ENCODE measurements at regions not wholly inside any gene's neighbourhood (a gene's known extent, or its start where the extent isn't known, plus 50 kb on each side); places are given as distances from the start of the nearest gene placed in this dataset.

GRCh38 chr1:25034736-25035522 lies 104.9 kb upstream of the RUNX3 start:
- DNase-seq (ENCODE audit: low read depth) = no peak
- Histone ChIP-seq H3K4me3 (ENCODE audit: low read depth, low read length) (no peak overlapping the region), H3K36me3 (ENCODE audit: control insufficient read depth, insufficient read depth, low read length) (no peaks in the 10 kb centered on the region), H3K27me3 (ENCODE audit: control insufficient read depth, insufficient read depth, low read length) (peaks cover 2% of the 10 kb centered on the region)
- TF ChIP-seq CTCF (IDR thresholded peaks at IDR 0.05; ENCODE audit: insufficient read depth, low read length, poor library complexity, severe bottlenecking) = no peak

- DNase-seq (ENCODE audit: low read depth) = no peak
- H3K4me3 ChIP-seq (ENCODE audit: low read depth, low read length) = no peak overlapping the region
- no peak for TF ChIP-seq CTCF (IDR thresholded peaks at IDR 0.05; ENCODE audit: insufficient read depth, low read length, poor library complexity, severe bottlenecking)
- no peaks in the 10 kb centered on the region for H3K36me3 ChIP-seq (ENCODE audit: control insufficient read depth, insufficient read depth, low read length)
- H3K27me3 ChIP-seq (ENCODE audit: control insufficient read depth, insufficient read depth, low read length) = no peaks in the 10 kb centered on the region
These were observed 104.0 kb upstream of the RUNX3 start for GRCh38 chr1:25033828-25034705.

- no peak for TF ChIP-seq CTCF (IDR thresholded peaks at IDR 0.05; ENCODE audit: insufficient read depth, low read length, poor library complexity, severe bottlenecking)
- no peaks in the 10 kb centered on the region for H3K36me3 ChIP-seq (ENCODE audit: control insufficient read depth, insufficient read depth, low read length)
- H3K4me3 ChIP-seq (ENCODE audit: low read depth, low read length) = no peak overlapping the region
- no peaks in the 10 kb centered on the region for H3K27me3 ChIP-seq (ENCODE audit: control insufficient read depth, insufficient read depth, low read length)
- DNase-seq (ENCODE audit: low read depth) = no peak
These were observed 103.2 kb upstream of the RUNX3 start for GRCh38 chr1:25033030-25033827.

- no peak for DNase-seq (ENCODE audit: low read depth)
- no peaks in the 10 kb centered on the region for H3K27me3 ChIP-seq (ENCODE audit: control insufficient read depth, insufficient read depth, low read length)
- H3K36me3 ChIP-seq (ENCODE audit: control insufficient read depth, insufficient read depth, low read length) = no peaks in the 10 kb centered on the region
- TF ChIP-seq CTCF (IDR thresholded peaks at IDR 0.05; ENCODE audit: insufficient read depth, low read length, poor library complexity, severe bottlenecking) = no peak
- H3K4me3 ChIP-seq (ENCODE audit: low read depth, low read length) = no peak overlapping the region
These were observed 102.0 kb upstream of the RUNX3 start for GRCh38 chr1:25031966-25032667.

GRCh38 chr1:25031601-25031965 lies 101.5 kb upstream of the RUNX3 start:
- no peak for DNase-seq (ENCODE audit: low read depth)
- TF ChIP-seq CTCF (IDR thresholded peaks at IDR 0.05; ENCODE audit: insufficient read depth, low read length, poor library complexity, severe bottlenecking) = no peak
- peaks cover 3% of the 10 kb centered on the region for H3K27me3 ChIP-seq (ENCODE audit: control insufficient read depth, insufficient read depth, low read length)

More at GRCh38 chr1:25031601-25031965, 101.5 kb upstream of the RUNX3 start:
- H3K4me3 ChIP-seq (ENCODE audit: low read depth, low read length) = no peak overlapping the region
- no peaks in the 10 kb centered on the region for H3K36me3 ChIP-seq (ENCODE audit: control insufficient read depth, insufficient read depth, low read length)
